H9 (cell line): ENCODE measurements at regions not wholly inside any gene's neighbourhood (a gene's known extent, or its start where the extent isn't known, plus 50 kb on each side); places are given as distances from the start of the nearest gene placed in this dataset.

ENCODE experiments used
- DNase-seq: peaks from one replicate; pipeline ENCODE4 v3.0.0-alpha.2; 2017
- H2AFZ ChIP-seq: one replicate; pipeline ENCODE4 v1.6.1; 2013; ENCODE audit warnings: mild to moderate bottlenecking, low read length, control low read depth, moderate library complexity
- H2AK5ac ChIP-seq: 2 replicates; pipeline ENCODE4 v1.6.1; 2013; ENCODE audit warnings: low read length, control low read depth, mixed read lengths; ENCODE audit not compliant: insufficient read length
- H2BK120ac ChIP-seq: one replicate; pipeline ENCODE4 v1.6.1; 2013; ENCODE audit warnings: low read depth, mild to moderate bottlenecking, low read length, control low read depth, inconsistent platforms; ENCODE audit not compliant: poor library complexity, severe bottlenecking
- H2BK12ac ChIP-seq: 2 replicates; pipeline ENCODE4 v1.6.1; 2013; ENCODE audit warnings: low read length, control low read depth, mixed read lengths, low read depth; ENCODE audit not compliant: insufficient read length
- H2BK15ac ChIP-seq: 2 replicates; pipeline ENCODE4 v1.6.1; 2013; ENCODE audit warnings: low read depth, low read length, control low read depth
- H2BK20ac ChIP-seq: one replicate; pipeline ENCODE4 v1.6.1; 2013; ENCODE audit warnings: low read depth, mild to moderate bottlenecking, low read length, control low read depth, inconsistent platforms; ENCODE audit not compliant: poor library complexity, severe bottlenecking
- H2BK5ac ChIP-seq: 2 replicates; pipeline ENCODE4 v1.6.1; 2013; ENCODE audit warnings: low read length, control low read depth, mixed read lengths; ENCODE audit not compliant: insufficient read length
- H3K14ac ChIP-seq: 2 replicates; pipeline ENCODE4 v1.6.1; 2013; ENCODE audit warnings: low read length, control low read depth; ENCODE audit not compliant: insufficient read depth
- H3K18ac ChIP-seq: 2 replicates; pipeline ENCODE4 v1.6.1; 2013; ENCODE audit warnings: low read depth, mild to moderate bottlenecking, mixed read lengths, low read length, control low read depth; ENCODE audit not compliant: insufficient read length
- H3K23ac ChIP-seq: 2 replicates; pipeline ENCODE4 v1.6.1; 2013; ENCODE audit warnings: low read length, control low read depth, mixed read lengths, low read depth; ENCODE audit not compliant: insufficient read length
- H3K23me2 ChIP-seq: 2 replicates; pipeline ENCODE4 v1.6.1; 2013; ENCODE audit warnings: low read depth, mild to moderate bottlenecking, mixed read lengths, low read length, control low read depth; ENCODE audit not compliant: insufficient read length, poor library complexity, severe bottlenecking
- H3K27ac ChIP-seq: 2 replicates; pipeline ENCODE4 v1.5.1; 2013; ENCODE audit warnings: low read length, control low read depth, mixed read lengths, low read depth; ENCODE audit not compliant: insufficient read length
- H3K27me3 ChIP-seq: 2 replicates; pipeline ENCODE4 v1.6.1; 2013; ENCODE audit warnings: low read length, control low read depth, inconsistent platforms; ENCODE audit not compliant: insufficient read depth
- H3K4ac ChIP-seq: 2 replicates; pipeline ENCODE4 v1.6.1; 2013; ENCODE audit warnings: low read depth, mild to moderate bottlenecking, control low read depth, inconsistent platforms, low read length, moderate library complexity
- H3K4me1 ChIP-seq: 2 replicates; pipeline ENCODE4 v1.6.1; 2013; ENCODE audit warnings: low read length, control low read depth, inconsistent platforms; ENCODE audit not compliant: insufficient read depth
- H3K4me2 ChIP-seq: 2 replicates; pipeline ENCODE4 v1.6.1; 2013; ENCODE audit warnings: low read length, control low read depth, mixed read lengths; ENCODE audit not compliant: insufficient read length, insufficient read depth
- H3K56ac ChIP-seq: 2 replicates; pipeline ENCODE4 v1.6.1; 2013; ENCODE audit warnings: low read depth, mild to moderate bottlenecking, mixed read lengths, low read length, control low read depth; ENCODE audit not compliant: insufficient read length
- H3K79me1 ChIP-seq: 2 replicates; pipeline ENCODE4 v1.6.1; 2013; ENCODE audit warnings: low read depth, mild to moderate bottlenecking, moderate library complexity, low read length, control low read depth, inconsistent platforms; ENCODE audit not compliant: insufficient read depth, poor library complexity, severe bottlenecking
- H3K79me2 ChIP-seq: 2 replicates; pipeline ENCODE4 v1.6.1; 2013; ENCODE audit warnings: low read length, control low read depth, inconsistent platforms; ENCODE audit not compliant: insufficient read depth
- H3K9ac ChIP-seq: 2 replicates; pipeline ENCODE4 v1.6.1; 2013; ENCODE audit warnings: low read length, control low read depth, mixed read lengths; ENCODE audit not compliant: insufficient read length; ENCODE audit errors: extremely low read depth
- H3K9me3 ChIP-seq: one replicate; pipeline ENCODE4 v1.6.1; 2013; ENCODE audit warnings: low read depth, low read length, inconsistent platforms; ENCODE audit not compliant: control insufficient read depth
- H3T11ph ChIP-seq: one replicate; pipeline ENCODE4 v1.6.1; 2013; ENCODE audit warnings: mild to moderate bottlenecking, low read length, control low read depth, inconsistent platforms
- H4K20me1 ChIP-seq: one replicate; pipeline ENCODE4 v1.6.1; 2013; ENCODE audit not compliant: control insufficient read depth, insufficient read length, insufficient read depth
- H4K5ac ChIP-seq: 2 replicates; pipeline ENCODE4 v1.6.1; 2013; ENCODE audit warnings: low read depth, mild to moderate bottlenecking, mixed read lengths, low read length, control low read depth; ENCODE audit not compliant: insufficient read length
- H4K8ac ChIP-seq: replicated peaks from 2 replicates; pipeline ENCODE4 v1.6.1; 2013; ENCODE audit warnings: low read length, control low read depth, mixed read lengths, low read depth; ENCODE audit not compliant: insufficient read length
- H4K91ac ChIP-seq: 2 replicates; pipeline ENCODE4 v1.6.1; 2013; ENCODE audit warnings: low read depth, mild to moderate bottlenecking, moderate library complexity, mixed read lengths, low read length, control low read depth; ENCODE audit not compliant: insufficient read length
- H3K27ac Mint-ChIP-seq, 3 experiments: 2 replicates in 2 of 3; 3 replicates in 1 of 3; pipeline ENCODE4 v1.8.0; 2020 to 2021; ENCODE audit warnings: mixed read lengths in 3 of 3, mild to moderate bottlenecking in 1 of 3, moderate library complexity in 1 of 3
- H3K27me3 Mint-ChIP-seq: 2 replicates; pipeline ENCODE4 v1.8.0; 2021; ENCODE audit warnings: low read depth, mild to moderate bottlenecking, moderate library complexity, mixed read lengths
- H3K36me3 Mint-ChIP-seq, 3 experiments: 2 replicates in 2 of 3; 3 replicates in 1 of 3; pipeline ENCODE4 v1.8.0; 2020 to 2021; ENCODE audit warnings: low read depth in 3 of 3, mixed read lengths in 3 of 3; ENCODE audit not compliant: insufficient read depth in 1 of 3
- H3K4me1 Mint-ChIP-seq, 2 experiments: 2 replicates each; pipeline ENCODE4 v1.8.0; 2020; ENCODE audit warnings: mixed read lengths in 2 of 2
- H3K4me3 Mint-ChIP-seq, 2 experiments: 2 replicates in 1 of 2; 3 replicates in 1 of 2; pipeline ENCODE4 v1.8.0; 2020 to 2021; ENCODE audit warnings: mild to moderate bottlenecking in 2 of 2, mixed read lengths in 2 of 2, moderate library complexity in 1 of 2
- H3K9me3 Mint-ChIP-seq, 2 experiments: 2 replicates in 1 of 2; 3 replicates in 1 of 2; pipeline ENCODE4 v1.8.0; 2020; ENCODE audit warnings: mild to moderate bottlenecking in 2 of 2, mixed read lengths in 2 of 2, moderate library complexity in 1 of 2
- CTCF ChIP-seq: fragments of 200-600 bp; sonication (generic); conservative IDR thresholded peaks from 3 replicates; pipeline ENCODE4 v1.8.0; 2021; ENCODE audit warnings: antibody characterized with exemption, mild to moderate bottlenecking
- WGBS: extraction: QIAGEN DNeasy Blood & Tissue Kit; methylation state at CpG from one replicate; pipeline ENCODE4 v1.1.7; 2013; ENCODE audit warnings: missing lambda C conversion rate, low lambda C conversion rate, mixed read lengths; ENCODE audit not compliant: insufficient read length; ENCODE audit errors: extremely low coverage; 5-methylcytosine and 5-hydroxymethylcytosine counted together

- Mint-ChIP-seq H3K4me1 (no peaks in the 10 kb centered on the region), H3K27me3 (no peaks in the 10 kb centered on the region), H3K9me3 (peaks cover 8% of the 10 kb centered on the region in 2 experiments; a peak in 4 of 5 replicates), H3K36me3 (peaks cover 0 to 8% (median 0%) of the 10 kb centered on the region in 3 experiments; a peak in 4 of 7 replicates), H3K27ac (no peak overlapping the region), H3K4me3 (no peak overlapping the region)
- no peak overlapping the region for H3K4me2 ChIP-seq
- H3K4me1 ChIP-seq = no peaks in the 10 kb centered on the region
- no peaks in the 10 kb centered on the region for H3K79me1 ChIP-seq
- no peak overlapping the region for H4K8ac ChIP-seq
- H3T11ph ChIP-seq = no peak overlapping the region
- H2BK120ac ChIP-seq = no peak overlapping the region
- no peaks in the 10 kb centered on the region for H3K79me2 ChIP-seq
- no peaks in the 10 kb centered on the region for H3K9me3 ChIP-seq
- H4K20me1 ChIP-seq = no peaks in the 10 kb centered on the region
- no peak overlapping the region for H4K5ac ChIP-seq
- no peak overlapping the region for H2BK20ac ChIP-seq
- no peak overlapping the region for H3K4ac ChIP-seq
- no peak overlapping the region for H2AK5ac ChIP-seq
- H4K91ac ChIP-seq = no peak overlapping the region
- no CpG with 5 or more reads among the region's 5 CpGs for WGBS
- H2BK15ac ChIP-seq = no peak overlapping the region
- no peaks in the 10 kb centered on the region for H3K27me3 ChIP-seq
- no peak for TF ChIP-seq CTCF
- no peak overlapping the region for H2AFZ ChIP-seq
- no peak for DNase-seq
- H3K14ac ChIP-seq = no peak overlapping the region
- H2BK5ac ChIP-seq = no peak overlapping the region
- H3K9ac ChIP-seq = no peak overlapping the region
- no peak overlapping the region for H3K23ac ChIP-seq
- no peak overlapping the region for H3K56ac ChIP-seq
- no peak overlapping the region for H2BK12ac ChIP-seq
- H3K23me2 ChIP-seq = no peaks in the 10 kb centered on the region
- no peak overlapping the region for H3K18ac ChIP-seq
- H3K27ac ChIP-seq = no peak overlapping the region
These were observed 1564.5 kb upstream of the PCDH10 start for GRCh38 chr4:131584587-131584986.
